LNCaP clone FGC (cell line): ENCODE measurements at regions not wholly inside any gene's neighbourhood (a gene's known extent, or its start where the extent isn't known, plus 50 kb on each side); places are given as distances from the start of the nearest gene placed in this dataset.

ENCODE experiments used
- DNase-seq: peaks from one replicate; pipeline ENCODE4 v3.0.0-alpha.2; 2011; ENCODE audit warnings: low read depth
- H3K4me3 ChIP-seq: 2 replicates; pipeline ENCODE4 v1.5.1; 2011; ENCODE audit warnings: mild to moderate bottlenecking, low read depth, low read length, control low read depth
- CTCF ChIP-seq: IDR thresholded peaks from 2 replicates; pipeline ENCODE4 v1.5.1; 2012; ENCODE audit warnings: mild to moderate bottlenecking; ENCODE audit not compliant: control insufficient read depth, insufficient read depth; ENCODE audit errors: extremely low read depth

GRCh38 chr2:19656011-19656410 lies 245.8 kb downstream of the TTC32 start:
- no peak overlapping the region for H3K4me3 ChIP-seq
- TF ChIP-seq CTCF: no peak
- DNase-seq: no peak

GRCh38 chr2:19654310-19655090 lies 247.3 kb downstream of the TTC32 start:
- H3K4me3 ChIP-seq: no peak overlapping the region
- TF ChIP-seq CTCF: no peak
- no peak for DNase-seq

- TF ChIP-seq CTCF: no peak
These were observed 248.3 kb downstream of the TTC32 start for GRCh38 chr2:19653509-19653908.

GRCh38 chr2:19652811-19653210 lies 249.0 kb downstream of the TTC32 start:
- DNase-seq: no peak
- H3K4me3 ChIP-seq: no peak overlapping the region
- TF ChIP-seq CTCF: no peak

More at GRCh38 chr2:19653509-19653908, 248.3 kb downstream of the TTC32 start:
- no peak for DNase-seq
- no peak overlapping the region for H3K4me3 ChIP-seq

GRCh38 chr2:19651466-19651865 lies 250.3 kb downstream of the TTC32 start:
- no peak overlapping the region for H3K4me3 ChIP-seq
- no peak for DNase-seq
- no peak for TF ChIP-seq CTCF

GRCh38 chr2:19649785-19650380 lies 251.9 kb downstream of the TTC32 start:
- no peak for DNase-seq
- H3K4me3 ChIP-seq: no peak overlapping the region

More at GRCh38 chr2:19649785-19650380, 251.9 kb downstream of the TTC32 start:
- no peak for TF ChIP-seq CTCF
